CD4-positive, alpha-beta T cell treated with Interleukin-21 for 1 hour (primary cell): ENCODE measurements at regions not wholly inside any gene's neighbourhood (a gene's known extent, or its start where the extent isn't known, plus 50 kb on each side); places are given as distances from the start of the nearest gene placed in this dataset.

Experiments
- DNase-seq: peaks from one replicate; pipeline ENCODE4 v3.0.0-alpha.2; 2020

DNA sequence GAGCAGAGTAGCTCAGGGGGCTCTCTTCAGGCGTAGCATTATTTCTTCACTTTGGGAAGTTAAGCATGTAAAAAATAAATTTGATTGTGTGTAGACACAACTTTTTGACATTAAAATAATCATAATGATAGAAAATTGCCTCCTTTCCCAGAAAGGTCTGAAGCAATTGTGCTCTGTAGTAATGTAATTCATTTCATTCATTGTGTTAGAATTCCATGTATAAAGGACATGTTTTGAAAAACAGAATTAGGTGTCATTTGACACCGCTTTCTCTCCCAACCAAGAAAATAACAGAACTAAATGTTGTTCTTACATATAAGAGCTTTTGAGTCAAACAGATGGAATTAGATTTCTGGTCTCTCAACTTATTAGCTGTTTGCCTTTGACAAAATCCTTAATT is 1064.2 kb upstream of the FAM98A start:
- no peak for DNase-seq

DNA sequence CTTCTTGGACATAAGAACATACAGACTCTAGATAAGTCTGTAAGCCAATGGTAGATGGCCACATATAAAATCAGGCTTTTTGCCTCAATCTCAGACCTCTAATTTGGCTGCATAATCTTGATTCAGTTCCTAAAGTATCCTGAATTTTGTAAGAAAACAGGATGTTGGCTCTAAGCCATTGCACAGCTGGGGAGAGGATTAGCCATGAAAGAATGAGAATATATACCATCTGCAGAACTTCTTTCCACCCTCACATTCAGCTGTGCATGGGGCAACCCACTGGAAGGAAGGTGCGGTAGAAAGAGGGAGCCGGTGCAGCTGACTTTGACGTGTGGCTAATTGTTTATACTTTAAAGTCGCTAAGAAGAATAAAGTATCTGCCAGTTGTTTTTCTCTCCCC is 1061.6 kb upstream of the FAM98A start:
- no peak for DNase-seq

DNA sequence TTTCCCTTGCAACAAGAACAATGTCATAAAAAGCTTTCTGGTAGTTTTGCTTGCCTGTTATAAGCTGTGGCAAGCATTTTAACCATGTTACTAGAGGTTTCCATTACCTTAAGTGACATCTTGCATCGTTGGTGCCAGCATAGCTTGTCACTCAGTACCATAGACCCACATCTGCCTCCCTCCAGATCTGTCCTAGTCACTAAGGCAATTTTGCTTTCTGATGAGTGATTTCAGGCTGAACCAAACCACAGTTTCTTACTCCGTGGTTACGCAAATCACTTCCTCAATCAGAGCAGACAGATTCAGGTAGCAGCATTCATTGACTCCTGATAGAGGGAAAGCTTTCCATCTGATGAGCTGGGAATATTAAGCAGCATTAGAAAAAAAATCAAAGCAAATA is 1057.5 kb upstream of the FAM98A start:
- DNase-seq: no peak

DNA sequence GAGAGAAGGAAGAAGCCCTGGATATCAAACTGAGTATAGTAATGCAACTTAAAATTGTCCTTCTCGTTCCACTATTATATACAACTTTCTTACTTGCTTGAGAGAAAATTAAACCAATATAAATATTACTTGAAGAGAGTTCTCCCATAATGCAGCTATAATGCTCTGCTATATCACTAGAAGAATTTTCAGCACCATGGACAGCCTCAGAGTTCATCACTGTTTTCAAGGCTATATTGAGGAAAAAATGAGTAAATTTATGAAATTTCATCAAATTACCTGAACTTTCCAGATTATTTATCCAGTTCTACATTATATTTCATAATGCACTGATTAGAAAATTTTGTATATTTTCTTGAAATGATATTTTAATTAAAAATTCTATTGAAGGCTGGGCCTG is 1053.5 kb upstream of the FAM98A start:
- no peak for DNase-seq

DNA sequence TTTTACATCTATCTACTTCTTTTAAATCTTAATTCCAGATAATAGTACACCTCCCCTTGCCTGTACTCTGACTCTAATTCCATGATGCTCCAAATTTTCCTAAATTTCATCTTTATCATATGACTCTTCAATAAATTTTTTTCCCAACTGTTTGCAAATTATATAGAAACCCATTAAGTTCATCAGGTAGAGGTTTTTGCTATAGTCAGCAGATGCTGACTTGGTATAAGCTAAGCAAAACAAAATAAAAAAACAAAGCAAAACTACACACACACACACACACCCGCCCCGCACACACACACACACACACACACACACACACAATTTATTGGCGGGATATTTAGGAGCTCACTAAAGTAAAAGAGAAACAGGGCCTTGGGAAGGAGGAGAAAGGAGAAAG is 1047.8 kb upstream of the FAM98A start:
- DNase-seq: no peak

DNA sequence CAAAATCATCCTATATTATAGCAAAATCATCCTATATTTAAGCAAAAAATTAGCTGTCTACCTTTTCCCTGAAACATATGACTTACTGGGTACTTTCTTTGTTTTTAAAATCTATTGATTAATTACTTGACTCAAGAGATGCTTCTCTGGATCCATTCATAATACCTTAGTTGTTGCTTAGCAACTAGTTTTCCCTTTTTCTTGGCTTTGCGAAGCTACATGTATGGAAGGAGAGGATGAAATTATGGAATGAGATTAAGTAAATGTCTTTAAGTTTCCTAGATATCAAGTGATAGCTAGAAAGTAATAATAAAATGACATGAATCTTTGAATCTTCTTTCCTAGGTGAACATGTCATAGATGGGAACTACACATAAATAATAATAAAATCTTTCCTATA is 1033.2 kb upstream of the FAM98A start:
- DNase-seq: no peak

DNA sequence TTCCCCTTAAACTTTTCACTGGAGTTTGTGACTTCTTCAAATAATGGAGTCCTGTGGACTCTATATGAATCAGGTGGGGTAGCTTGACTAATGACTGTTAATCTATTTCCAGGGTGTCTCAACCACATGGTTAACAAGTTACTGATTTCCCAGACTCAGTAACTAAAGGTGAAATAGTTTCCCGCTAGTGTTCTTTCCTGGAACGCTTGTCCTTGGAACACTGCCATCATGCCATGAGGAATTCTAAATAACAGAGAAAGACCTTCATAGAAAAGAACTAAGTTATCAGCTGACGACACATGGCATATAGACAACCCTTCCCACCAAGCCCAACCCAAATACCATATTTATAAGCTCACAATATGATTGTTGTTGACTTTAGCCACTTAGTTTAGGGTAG is 1027.9 kb upstream of the FAM98A start:
- no peak for DNase-seq

DNA sequence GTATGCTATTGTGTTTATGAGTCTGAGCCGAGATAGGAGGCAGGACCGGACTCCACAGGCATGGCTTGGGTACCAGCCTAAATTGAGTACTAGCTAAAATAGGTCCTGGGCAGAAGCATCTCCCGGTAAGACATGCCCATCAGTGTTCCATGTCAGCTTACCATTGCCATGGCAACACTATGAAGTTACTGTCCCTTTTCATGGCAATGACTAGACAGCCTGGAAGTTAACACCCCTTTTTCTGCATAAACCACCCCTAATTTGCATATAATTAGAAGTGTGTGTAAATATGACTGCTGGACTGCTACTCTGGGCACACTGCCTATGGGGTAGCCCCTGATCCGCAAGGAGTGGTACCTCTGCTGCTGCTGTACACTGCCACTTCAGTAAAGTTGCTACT is 1005.1 kb upstream of the FAM98A start:
- DNase-seq: no peak

DNA sequence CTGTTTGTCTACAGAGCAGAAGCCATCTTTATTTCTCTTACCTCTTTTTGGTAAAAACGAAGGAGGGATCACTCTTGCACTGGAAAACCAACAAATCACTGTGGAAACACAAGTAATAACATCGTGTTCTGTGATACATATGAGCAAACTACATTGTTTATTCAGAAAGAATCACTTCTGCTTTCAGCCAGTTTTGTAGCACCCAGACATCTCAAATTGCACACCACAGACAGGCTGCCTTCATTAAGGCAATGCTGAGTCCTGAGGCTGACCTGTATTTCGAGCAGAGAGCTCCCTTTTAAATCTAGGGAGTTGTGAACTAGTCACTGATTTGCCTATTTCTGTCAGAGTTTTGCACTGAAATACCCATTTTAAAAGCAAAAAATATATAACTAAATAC is 1003.2 kb upstream of the FAM98A start:
- no peak for DNase-seq

DNA sequence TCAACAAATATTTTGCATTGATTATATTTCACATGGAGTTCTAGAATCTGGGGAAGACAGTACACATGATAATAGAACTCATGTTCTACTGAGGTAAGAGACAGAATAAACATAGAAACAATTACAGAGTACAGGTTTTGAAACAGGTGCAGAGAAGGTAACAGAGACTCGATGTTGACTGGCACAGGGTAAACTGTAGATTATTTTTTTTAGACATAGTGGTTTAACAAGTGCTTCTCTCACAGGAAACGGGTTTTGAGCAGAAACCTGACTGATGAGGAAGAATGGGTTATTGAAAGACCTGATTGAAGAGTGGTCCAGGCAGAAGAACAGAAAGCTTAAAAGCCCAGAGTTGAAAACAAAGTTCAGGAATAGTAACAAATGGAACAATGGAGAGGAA is 1002.5 kb upstream of the FAM98A start:
- no peak for DNase-seq

DNA sequence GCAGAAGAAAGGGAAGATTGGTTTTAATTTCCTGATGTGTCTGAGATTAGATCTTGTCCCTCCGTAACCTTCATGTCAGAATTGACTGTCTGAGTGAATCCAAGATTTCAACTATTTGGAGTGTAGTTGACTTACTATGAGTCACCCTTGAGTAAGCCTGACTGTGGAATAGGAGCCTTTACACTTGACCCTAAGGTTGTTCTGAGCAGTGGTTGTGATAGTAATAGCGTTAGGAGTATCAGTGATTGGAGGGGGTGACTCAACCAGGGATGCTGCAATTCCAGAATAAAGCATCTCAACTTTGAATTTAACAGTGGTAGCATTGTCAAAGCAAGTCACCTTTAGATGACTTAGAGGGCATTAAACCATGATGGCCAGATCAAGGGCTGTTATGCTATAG is 979.5 kb upstream of the FAM98A start:
- DNase-seq: no peak

DNA sequence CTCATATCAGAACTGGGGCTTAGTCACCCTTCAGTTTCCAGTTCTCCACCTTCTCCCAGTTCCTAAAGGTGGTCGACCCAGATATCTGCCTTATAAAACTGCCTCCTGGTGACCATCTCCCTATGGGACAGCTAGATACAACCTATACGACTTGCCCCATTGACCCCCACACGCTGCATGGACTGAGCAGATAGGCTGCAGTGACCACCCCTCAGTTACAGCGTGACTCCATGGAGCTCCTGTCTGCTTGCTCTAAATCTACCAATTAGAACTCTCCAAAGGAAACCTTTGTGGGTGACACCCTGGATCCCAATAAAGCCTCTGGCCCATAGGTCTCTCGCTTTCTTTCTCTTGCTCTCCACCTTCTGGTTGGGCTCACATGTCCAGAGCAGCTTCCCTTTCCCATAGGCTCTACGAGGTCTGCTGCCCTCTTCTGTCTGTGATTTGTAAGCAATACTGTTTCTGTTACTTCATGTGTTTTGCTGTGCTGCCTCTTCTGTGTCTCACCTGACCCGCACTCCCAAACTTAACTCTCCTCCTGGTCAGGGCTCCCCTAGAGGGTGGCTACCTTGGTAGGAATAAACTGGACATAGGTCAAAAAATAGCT is 971.3 kb upstream of the FAM98A start:
- DNase-seq: no peak

DNA sequence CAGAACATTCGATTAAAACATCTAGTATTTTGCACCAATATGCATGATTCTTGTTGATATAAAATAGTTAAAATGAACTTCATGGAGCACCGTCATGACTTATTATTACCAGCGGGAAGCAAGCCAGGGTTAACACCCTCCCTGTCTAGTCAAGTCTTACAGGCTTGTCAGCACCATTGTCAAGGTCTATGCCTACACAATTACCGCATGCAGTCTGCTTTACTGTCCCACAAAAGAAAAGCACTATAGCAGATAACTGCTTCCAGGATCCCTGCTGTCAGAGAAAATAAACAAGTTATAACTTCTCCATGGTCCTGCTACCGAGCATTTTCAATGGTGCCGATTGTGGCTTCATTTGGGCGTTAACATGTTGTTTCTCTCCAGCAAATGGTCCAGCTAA is 968.0 kb upstream of the FAM98A start:
- no peak for DNase-seq

DNA sequence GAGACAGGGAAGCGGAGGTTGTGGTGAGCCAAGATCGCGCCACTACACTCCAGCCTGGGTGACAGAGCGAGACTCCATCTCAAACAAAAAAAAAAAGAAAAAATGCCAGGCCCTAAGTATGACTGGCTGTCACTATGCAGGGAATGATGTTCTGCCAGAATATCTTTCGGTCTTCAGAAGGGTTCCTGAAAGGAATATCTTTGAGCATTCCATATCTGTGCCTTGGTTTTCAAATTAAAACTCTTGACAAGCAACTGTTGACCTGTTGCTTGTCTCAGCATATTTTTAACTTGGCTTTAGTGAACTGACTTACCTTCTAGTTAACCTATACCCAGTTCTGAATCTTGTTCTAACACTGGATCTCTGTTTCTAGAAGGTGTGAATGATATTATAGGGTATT is 953.2 kb upstream of the FAM98A start:
- DNase-seq: no peak

DNA sequence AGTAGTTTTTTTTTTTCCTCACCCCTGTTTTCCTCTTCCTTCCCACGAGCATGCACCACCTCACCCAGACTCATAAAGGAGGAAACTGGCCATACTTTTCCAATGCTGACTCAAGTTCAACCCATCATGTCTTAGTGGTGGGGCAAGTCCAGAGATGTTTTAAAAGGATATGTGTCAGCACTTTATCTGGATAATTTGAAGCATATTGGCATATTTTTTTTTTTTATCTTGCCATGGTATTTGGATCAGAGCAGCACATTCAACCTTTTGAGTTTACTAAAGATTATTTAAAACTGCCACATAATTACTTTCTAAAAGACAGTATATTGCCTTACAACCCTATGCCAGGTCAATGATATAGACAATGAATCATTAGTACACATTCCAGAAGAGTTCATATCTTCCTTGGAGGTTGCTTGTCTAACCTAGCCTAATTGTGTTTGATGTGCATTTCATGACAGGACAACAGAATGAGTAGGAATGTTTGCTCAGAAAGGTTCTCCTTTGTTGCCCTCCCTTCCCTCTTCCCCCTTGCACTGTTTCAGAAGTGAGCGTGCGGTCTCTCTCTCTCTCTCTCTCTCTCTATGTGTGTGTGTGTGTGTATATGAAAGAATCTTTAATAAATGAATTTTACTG is 950.7 kb upstream of the FAM98A start:
- DNase-seq: no peak

DNA sequence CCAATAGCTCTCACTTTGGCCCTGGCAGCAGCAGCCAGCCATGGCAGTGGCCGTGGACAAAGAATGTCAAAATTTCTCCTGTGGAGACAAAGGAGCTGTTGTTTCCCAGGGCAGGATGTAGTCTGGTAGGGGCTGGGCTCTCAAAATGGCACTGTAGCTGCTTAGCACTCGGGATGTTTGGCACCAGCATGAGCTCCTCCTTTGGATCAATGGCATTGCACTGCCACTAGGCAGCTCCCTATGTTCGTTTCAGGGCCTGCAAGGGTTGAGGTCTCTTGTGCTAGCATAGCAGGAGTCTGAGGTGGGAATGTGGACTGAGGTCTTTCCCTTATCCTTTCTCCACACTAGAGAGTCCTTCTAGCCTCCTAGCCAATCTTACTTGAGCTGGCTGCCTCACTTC is 948.8 kb upstream of the FAM98A start:
- no peak for DNase-seq

DNA sequence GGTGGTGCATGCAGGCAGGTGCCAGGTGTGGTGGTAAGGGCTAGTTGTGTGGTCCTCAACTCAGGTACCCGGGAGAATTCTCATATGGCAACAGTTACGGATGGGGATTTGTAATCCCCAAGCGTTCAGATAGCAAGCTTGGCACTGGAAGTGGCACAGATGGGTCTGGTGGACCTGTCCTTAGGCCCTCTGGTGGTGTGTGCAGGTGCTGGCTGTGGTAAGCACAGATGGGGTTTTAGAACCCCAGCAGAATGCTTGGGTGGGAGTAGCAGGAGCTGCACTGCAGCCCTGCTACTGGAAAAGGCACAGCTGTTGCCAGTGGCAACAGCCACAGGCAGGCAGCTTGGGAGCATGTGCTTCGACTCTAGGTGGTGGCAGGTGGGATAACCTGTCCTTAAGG is 948.2 kb upstream of the FAM98A start:
- DNase-seq: no peak

DNA sequence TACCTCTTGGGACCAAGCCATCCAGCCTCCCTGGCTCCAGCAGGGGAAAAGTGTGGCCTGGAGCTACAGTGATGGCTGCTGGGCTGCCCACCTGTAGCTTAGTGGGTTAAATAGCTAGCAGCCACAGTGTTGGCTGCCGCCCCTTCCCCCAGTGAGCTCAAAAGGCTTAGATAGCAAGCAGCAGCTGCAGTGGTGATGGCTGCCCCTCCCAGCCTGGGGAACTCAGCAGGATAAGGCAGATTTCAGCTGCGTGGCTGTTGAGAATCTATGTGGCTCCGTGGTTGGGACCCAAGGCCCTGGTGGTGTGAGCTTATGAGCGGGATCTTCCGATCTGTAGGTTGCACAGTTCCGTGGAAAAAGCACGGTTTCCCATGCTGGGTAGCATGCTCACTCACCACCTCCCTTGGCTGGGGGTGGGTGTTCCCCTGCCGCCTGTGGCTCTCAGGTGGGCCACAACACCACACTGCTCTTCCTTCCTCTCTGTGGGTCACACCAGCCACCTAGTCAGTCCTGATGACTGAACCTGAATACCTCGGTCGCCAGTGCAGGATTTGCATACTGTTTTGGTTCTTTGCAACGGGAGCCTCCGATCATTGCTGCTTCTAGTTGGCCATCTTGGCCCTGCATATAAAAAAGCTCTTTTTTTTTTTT is 946.5 kb upstream of the FAM98A start:
- no peak for DNase-seq

DNA sequence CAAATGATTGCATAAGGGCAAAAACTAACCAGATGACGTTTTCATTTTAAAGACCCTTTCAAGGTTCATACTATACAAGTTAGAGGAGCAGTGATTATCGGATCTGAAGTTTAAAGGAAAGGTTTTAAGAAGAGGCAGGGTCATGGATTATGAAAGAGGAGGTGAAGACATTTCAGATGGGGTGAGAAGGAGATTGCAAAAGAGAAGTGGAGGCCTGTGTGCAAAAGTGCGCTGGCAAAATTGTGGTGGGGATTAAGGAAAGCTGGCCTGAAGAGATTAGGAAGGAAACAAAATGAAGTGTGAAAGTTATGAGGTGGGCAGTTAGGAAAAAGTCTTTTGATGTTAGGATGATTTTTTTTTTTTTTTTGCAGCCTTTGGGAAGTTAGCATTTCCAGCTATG is 935.7 kb upstream of the FAM98A start:
- no peak for DNase-seq

DNA sequence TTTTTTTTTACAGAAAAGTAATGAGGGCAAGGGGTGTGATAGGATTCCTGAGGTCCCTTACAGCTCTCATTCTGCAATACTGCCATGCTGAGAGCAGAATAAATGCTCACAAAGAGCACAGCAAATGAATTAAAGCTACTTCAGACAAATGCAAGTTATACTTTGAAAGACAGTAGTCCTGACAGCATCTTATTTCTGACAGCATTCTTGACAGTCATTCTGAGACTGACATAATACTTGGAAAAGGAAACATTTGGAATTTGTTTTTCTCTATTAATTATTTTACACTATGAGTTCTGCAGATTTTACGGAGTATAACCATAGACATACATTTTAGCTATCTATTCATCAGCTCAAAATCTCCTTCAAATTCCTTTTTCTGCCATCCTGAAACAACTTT is 935.2 kb upstream of the FAM98A start:
- DNase-seq: no peak

DNA sequence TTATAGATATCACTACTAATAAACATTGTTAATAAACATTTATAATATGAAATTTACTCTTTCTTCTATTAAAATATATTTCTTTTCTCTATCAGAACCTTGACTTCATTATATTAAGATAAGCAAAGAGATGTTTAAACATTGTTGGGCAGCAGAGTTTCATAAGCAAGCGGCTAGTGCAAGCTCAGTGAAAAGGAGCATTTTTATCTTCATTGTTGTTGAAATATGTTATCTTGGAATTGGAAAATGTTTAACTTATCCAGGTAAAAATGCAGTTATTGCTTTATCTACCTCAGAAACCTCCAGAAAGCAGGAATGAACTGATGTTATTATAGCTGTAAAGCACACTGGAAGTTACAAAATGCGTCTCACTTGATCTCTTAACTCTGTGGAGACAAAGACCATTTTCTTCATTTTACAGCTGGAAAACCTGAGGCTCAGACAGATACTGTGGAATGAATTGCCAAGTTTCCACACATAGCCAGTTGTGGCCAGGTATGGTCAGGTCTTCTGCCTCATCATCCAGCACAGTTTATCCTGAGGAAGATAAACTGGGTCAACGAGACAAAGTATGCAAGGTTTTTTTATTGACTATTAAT is 934.6 kb upstream of the FAM98A start:
- DNase-seq: no peak

DNA sequence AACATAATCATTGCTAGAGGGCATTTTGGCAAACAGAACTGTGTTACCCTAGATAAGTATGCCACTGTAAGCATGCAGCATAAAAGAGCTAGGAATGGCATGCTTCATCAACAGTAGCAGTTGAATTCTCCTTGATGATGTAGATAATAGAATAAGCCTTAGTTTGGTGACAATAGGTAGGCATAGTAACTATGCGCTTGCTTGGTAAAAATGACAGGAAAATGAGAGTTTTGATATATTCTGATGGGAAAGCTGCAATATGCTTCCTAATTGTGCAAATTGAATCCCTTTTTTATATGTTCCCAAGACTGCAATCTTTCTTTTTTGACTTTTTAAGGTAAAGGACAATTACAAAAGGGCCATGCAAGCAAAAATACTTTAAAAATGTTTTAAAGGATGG is 930.9 kb upstream of the FAM98A start:
- DNase-seq: no peak

DNA sequence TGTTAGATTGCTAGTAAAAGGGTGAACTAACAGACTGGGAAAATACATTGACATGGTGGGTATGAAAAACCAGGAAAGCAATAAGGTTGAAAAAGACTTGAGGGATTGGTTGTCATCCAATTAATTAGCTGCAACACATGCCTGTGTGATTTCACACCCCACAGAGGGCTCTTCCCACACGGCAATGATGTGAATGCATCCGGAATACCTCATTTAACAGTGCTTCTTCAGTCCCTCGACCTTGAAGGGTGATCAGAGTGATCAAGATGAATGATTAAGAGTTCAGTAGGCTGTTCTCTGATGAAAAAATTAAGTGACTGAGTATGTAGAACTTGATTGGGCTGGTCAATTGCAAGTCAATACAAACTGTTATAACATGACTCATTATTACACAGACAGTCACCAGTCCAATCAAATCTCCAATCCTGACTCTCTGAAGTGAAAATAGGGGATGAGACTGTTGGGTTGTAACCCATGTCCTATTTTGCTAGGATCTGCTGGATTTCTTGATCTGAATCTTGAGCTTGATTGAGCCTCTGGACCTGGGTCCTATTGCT is 924.9 kb upstream of the FAM98A start:
- DNase-seq: no peak

DNA sequence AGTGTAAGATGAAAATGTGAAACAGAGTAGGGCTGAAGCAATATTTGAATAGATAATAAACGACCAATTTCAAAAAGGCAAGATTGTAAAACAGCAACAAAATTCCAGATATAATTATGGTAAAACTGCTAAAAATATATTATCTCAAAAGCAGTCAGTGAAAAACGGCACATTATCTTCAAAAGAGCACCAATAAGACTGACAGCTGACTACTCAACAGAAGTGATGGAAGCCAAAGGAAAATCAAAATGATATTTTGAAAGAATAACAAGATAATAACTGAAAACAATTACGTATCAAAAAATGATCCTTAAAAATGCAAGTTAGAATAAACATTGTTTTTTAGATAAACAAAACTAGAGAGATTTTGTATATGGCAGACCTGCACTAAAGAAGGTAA is 920.6 kb upstream of the FAM98A start:
- DNase-seq: no peak
